SU-DHL-6 (cell line): ENCODE measurements at regions not wholly inside any gene's neighbourhood (a gene's known extent, or its start where the extent isn't known, plus 50 kb on each side); places are given as distances from the start of the nearest gene placed in this dataset.

Experiments used
- CTCF ChIP-seq: fragments of 200-600 bp; sonication (generic); IDR thresholded peaks from one replicate; pipeline ENCODE4 v1.5.1; 2017; ENCODE audit warnings: antibody characterized with exemption, mild to moderate bottlenecking, low read length, moderate library complexity; ENCODE audit not compliant: insufficient read depth, poor library complexity, severe bottlenecking
- EZH2phosphoT487 ChIP-seq: fragments of 200-600 bp; sonication (generic), shearing (Covaris generic); conservative IDR thresholded peaks from 2 replicates; pipeline ENCODE4 v1.6.1; 2018; ENCODE audit warnings: mild to moderate bottlenecking, antibody characterized with exemption, low read length, moderate library complexity, mixed read lengths

- no peak for TF ChIP-seq CTCF
- no peak for TF ChIP-seq EZH2phosphoT487
These were observed 235.8 kb downstream of the ALDH8A1 start for GRCh38 chr6:134714113-134714512.
